ENCODE measurements at regions not wholly inside any gene's neighbourhood (a gene's known extent, or its start where the extent isn't known, plus 50 kb on each side); places are given as distances from the start of the nearest gene placed in this dataset.

- CTCF ChIA-PET: interaction anchor here (1.5 kb wide), 1 partner anchor 192 kb away, joined by 3 read pairs; no protein-coding TSS in a partner anchor
- H3K9me3 Mint-ChIP-seq: peaks cover 39% of the 10 kb centered on the region
- DNase-seq (ENCODE audit: low spot score) (no peak), ATAC-seq (no peak)
- no peak overlapping the region for H3K4me3 Mint-ChIP-seq
- peaks cover 36% of the 10 kb centered on the region for H3K36me3 Mint-ChIP-seq
- POLR2A ChIA-PET: no interaction called here
- H3K27me3 Mint-ChIP-seq (ENCODE audit: low read depth): peaks cover 36% of the 10 kb centered on the region
- TF ChIP-seq JUN (CRISPR knock-in tag; IDR thresholded peaks at IDR 0.05): no peak
- TF ChIP-seq ATF1 (CRISPR knock-in tag; IDR thresholded peaks at IDR 0.05): no peak
- peaks cover 32% of the 10 kb centered on the region for H3K4me1 Mint-ChIP-seq
- H3K27ac Mint-ChIP-seq: no peak overlapping the region
Observed at GRCh38 chr17:77700165-77700881, 258.2 kb upstream of the TNRC6C start.

- POLR2A ChIA-PET: no interaction called here
- H3K36me3 Mint-ChIP-seq: peaks cover 49% of the 10 kb centered on the region
- DNase-seq (ENCODE audit: low spot score): no peak
Observed at GRCh38 chr17:77701996-77702395, 256.5 kb upstream of the TNRC6C start.

More at GRCh38 chr17:77701996-77702395, 256.5 kb upstream of the TNRC6C start:
- CTCF ChIA-PET: interaction anchor here (1.5 kb wide), 1 partner anchor 190 kb away, joined by 3 read pairs; no protein-coding TSS in a partner anchor
- peaks cover 18% of the 10 kb centered on the region for H3K4me1 Mint-ChIP-seq
- no peak overlapping the region for H3K27ac Mint-ChIP-seq
- no peak overlapping the region for H3K4me3 Mint-ChIP-seq
- H3K9me3 Mint-ChIP-seq: peaks cover 54% of the 10 kb centered on the region
- TF ChIP-seq JAZF1 (CRISPR knock-in tag; IDR thresholded peaks at IDR 0.05): no peak
- no peak for TF ChIP-seq SP1 (CRISPR knock-in tag; conservative IDR thresholded peaks at IDR 0.05)
- no peak for TF ChIP-seq PREB (CRISPR knock-in tag; IDR thresholded peaks at IDR 0.05; ENCODE audit: borderline replicate concordance)
- TF ChIP-seq NFE2L1 (CRISPR knock-in tag; IDR thresholded peaks at IDR 0.05): no peak
- no peak for TF ChIP-seq MYBL2 (CRISPR knock-in tag; IDR thresholded peaks at IDR 0.05)
- TF ChIP-seq ZNF232 (CRISPR knock-in tag; IDR thresholded peaks at IDR 0.05): no peak
- no peak for TF ChIP-seq ZNF263 (CRISPR knock-in tag; IDR thresholded peaks at IDR 0.05; ENCODE audit: low read depth)
- TF ChIP-seq ERG (CRISPR knock-in tag; IDR thresholded peaks at IDR 0.05): no peak
- no peak for TF ChIP-seq JUN (CRISPR knock-in tag; IDR thresholded peaks at IDR 0.05)
- no peak for TF ChIP-seq ZMAT4 (CRISPR knock-in tag; IDR thresholded peaks at IDR 0.05)
- TF ChIP-seq TCF7 (CRISPR knock-in tag; IDR thresholded peaks at IDR 0.05; ENCODE audit: low read depth): no peak
- no peak for TF ChIP-seq ZBTB43 (CRISPR knock-in tag; IDR thresholded peaks at IDR 0.05)
- TF ChIP-seq ZNF281 (CRISPR knock-in tag; IDR thresholded peaks at IDR 0.05): no peak
- TF ChIP-seq NR1H2 (CRISPR knock-in tag; IDR thresholded peaks at IDR 0.05): no peak
- no peak for TF ChIP-seq GABPB1 (CRISPR knock-in tag; IDR thresholded peaks at IDR 0.05)
- no peak for ATAC-seq
- H3K27me3 Mint-ChIP-seq (ENCODE audit: low read depth): peaks cover 30% of the 10 kb centered on the region

Measured in WTC11 (cell line).